ENCODE measurements at regions not wholly inside any gene's neighbourhood (a gene's known extent, or its start where the extent isn't known, plus 50 kb on each side); places are given as distances from the start of the nearest gene placed in this dataset.

GRCh38 chr9:126157826-126158587 is 168.6 kb upstream of the MVB12B start:
- dilution Hi-C loops (cut with MboI; ENCODE audit: extremely low pct_ligation_motif_present, low sequenced_read_pairs), result no loop called here
- intact Hi-C loops (cut with micrococcal nuclease), result no loop called here

GRCh38 chr9:126158588-126159429 is 167.8 kb upstream of the MVB12B start:
- ChIA-PET POLR2A (no interaction called here), CTCF (interaction anchor here (1.2 kb wide), 1 partner anchor 9 kb away, joined by 3 read pairs; no protein-coding TSS in a partner anchor)
- intact Hi-C loops (cut with micrococcal nuclease), result no loop called here
- H3K4me2 ChIP-seq (ENCODE audit: insufficient read depth, low read length), result no peak overlapping the region
- TF ChIP-seq JUN (IDR thresholded peaks at IDR 0.05; ENCODE audit: borderline replicate concordance, insufficient read depth, insufficient read length, low read depth) (no peak), POLR2AphosphoS5 (IDR thresholded peaks at IDR 0.05; ENCODE audit: insufficient read depth, low read depth, low read length) (no peak), FOS (IDR thresholded peaks at IDR 0.05; ENCODE audit: borderline replicate concordance, insufficient read depth, low read length) (no peak), GATA2 (IDR thresholded peaks at IDR 0.05; ENCODE audit: insufficient read depth, insufficient read length, low read depth, low read length) (no peak), MAX (IDR thresholded peaks at IDR 0.05; ENCODE audit: insufficient read depth, insufficient read length) (no peak), CTCF (IDR thresholded peaks at IDR 0.05; ENCODE audit: extremely low read depth in 1 of 2, insufficient read depth in 1 of 2, low read depth in 1 of 2, low read length in 2 of 2) (no peak), POLR2A (IDR thresholded peaks at IDR 0.05; ENCODE audit: low read depth, low read length) (no peak), EZH2 (IDR thresholded peaks at IDR 0.05; ENCODE audit: borderline replicate concordance, low read depth, low read length, severe bottlenecking) (no peak), MYC (IDR thresholded peaks at IDR 0.05; ENCODE audit: low read depth, low read length) (no peak)
- no TSS peak for BruUV-seq (replicated peaks)
- no peak for DNase-seq (ENCODE audit: low read depth, low spot score)
- no peak overlapping the region for H3K9ac ChIP-seq (replicated peaks; ENCODE audit: extremely low read depth, insufficient read depth, low read length)
- H3K9me1 ChIP-seq (replicated peaks; ENCODE audit: control insufficient read depth, extremely low read depth, insufficient read depth, low read length), result no peaks in the 10 kb centered on the region
- H3K27me3 ChIP-seq (ENCODE audit: control insufficient read depth in 2 of 2, insufficient read depth in 2 of 2, low read length in 2 of 2), result peaks cover 0 to 2% of the 10 kb centered on the region in 2 experiments
- no peaks in the 10 kb centered on the region for H4K20me1 ChIP-seq (replicated peaks; ENCODE audit: control insufficient read depth, extremely low read depth, insufficient read depth, low read length)
- dilution Hi-C loops (cut with MboI; ENCODE audit: extremely low pct_ligation_motif_present, low sequenced_read_pairs), result no loop called here
- no peak for FAIRE-seq
- no peaks in the 10 kb centered on the region for H3K9me3 ChIP-seq (replicated peaks; ENCODE audit: control insufficient read depth, insufficient read depth, low read length)
- H3K79me2 ChIP-seq (ENCODE audit: control insufficient read depth, insufficient read depth, low read length), result no peaks in the 10 kb centered on the region
- no peaks in the 10 kb centered on the region for H3K4me1 ChIP-seq (ENCODE audit: control insufficient read depth, extremely low read depth, insufficient read depth, low read length)
- H3K4me3 ChIP-seq (replicated peaks in 1 of 3; ENCODE audit: insufficient read depth in 1 of 3, low read depth in 1 of 3, low read length in 3 of 3), result no peak overlapping the region
- no peak overlapping the region for H3K27ac ChIP-seq (ENCODE audit: insufficient read depth, low read depth, low read length)
- H2AFZ ChIP-seq (ENCODE audit: low read depth, low read length), result no peak overlapping the region
- H3K36me3 ChIP-seq (ENCODE audit: control insufficient read depth in 2 of 2, extremely low read depth in 1 of 2, insufficient read depth in 2 of 2, low read length in 2 of 2), result no peaks in the 10 kb centered on the region

More at GRCh38 chr9:126157826-126158587, 168.6 kb upstream of the MVB12B start:
- no peaks in the 10 kb centered on the region for H3K9me1 ChIP-seq (replicated peaks; ENCODE audit: control insufficient read depth, extremely low read depth, insufficient read depth, low read length)
- ChIA-PET POLR2A (no interaction called here), CTCF (interaction anchor here (1.2 kb wide), 1 partner anchor 10 kb away, joined by 3 read pairs; no protein-coding TSS in a partner anchor)
- no peak overlapping the region for H3K4me2 ChIP-seq (ENCODE audit: insufficient read depth, low read length)
- DNase-seq (ENCODE audit: low read depth, low spot score), result no peak
- peaks cover 0 to 2% of the 10 kb centered on the region in 2 experiments for H3K27me3 ChIP-seq (ENCODE audit: control insufficient read depth in 2 of 2, insufficient read depth in 2 of 2, low read length in 2 of 2)
- FAIRE-seq, result no peak
- no peaks in the 10 kb centered on the region for H3K4me1 ChIP-seq (ENCODE audit: control insufficient read depth, extremely low read depth, insufficient read depth, low read length)
- H3K9me3 ChIP-seq (replicated peaks; ENCODE audit: control insufficient read depth, insufficient read depth, low read length), result no peaks in the 10 kb centered on the region
- no peaks in the 10 kb centered on the region for H3K36me3 ChIP-seq (ENCODE audit: control insufficient read depth in 2 of 2, extremely low read depth in 1 of 2, insufficient read depth in 2 of 2, low read length in 2 of 2)
- H4K20me1 ChIP-seq (replicated peaks; ENCODE audit: control insufficient read depth, extremely low read depth, insufficient read depth, low read length), result no peaks in the 10 kb centered on the region
- H3K4me3 ChIP-seq (replicated peaks in 1 of 3; ENCODE audit: insufficient read depth in 1 of 3, low read depth in 1 of 3, low read length in 3 of 3), result no peak overlapping the region
- H3K27ac ChIP-seq (ENCODE audit: insufficient read depth, low read depth, low read length), result no peak overlapping the region
- no peaks in the 10 kb centered on the region for H3K79me2 ChIP-seq (ENCODE audit: control insufficient read depth, insufficient read depth, low read length)
- TF ChIP-seq EZH2 (IDR thresholded peaks at IDR 0.05; ENCODE audit: borderline replicate concordance, low read depth, low read length, severe bottlenecking) (no peak), JUN (IDR thresholded peaks at IDR 0.05; ENCODE audit: borderline replicate concordance, insufficient read depth, insufficient read length, low read depth) (no peak), FOS (IDR thresholded peaks at IDR 0.05; ENCODE audit: borderline replicate concordance, insufficient read depth, low read length) (no peak), MYC (IDR thresholded peaks at IDR 0.05; ENCODE audit: low read depth, low read length) (no peak)
- H2AFZ ChIP-seq (ENCODE audit: low read depth, low read length), result no peak overlapping the region
- BruUV-seq (replicated peaks), result no TSS peak
- H3K9ac ChIP-seq (replicated peaks; ENCODE audit: extremely low read depth, insufficient read depth, low read length), result no peak overlapping the region

Data from endothelial cell of umbilical vein (primary cell).